Stimulated activated naive B cell treated with anti-CD40 and anti-IgM and Interleukin-4, amounts not matched to agents 10 μg/mL and 1 μg/mL and 100 μg/mL, for 72 hours (primary cell): ENCODE measurements at regions not wholly inside any gene's neighbourhood (a gene's known extent, or its start where the extent isn't known, plus 50 kb on each side); places are given as distances from the start of the nearest gene placed in this dataset.
"Not testable (repeated sequence)": the region's sequence is repeated elsewhere in the genome, so short reads cannot be mapped to it uniquely, and the experiment has no call there.

ENCODE experiments used
- ATAC-seq, 2 donors: fragments of 150-1000 bp; cut with Tn5 transposase; replicated peaks; 2 replicates each; pipeline ENCODE4 v1.10.0; 2021; ENCODE audit warnings: moderate library complexity in 1 of 2
- DNase-seq: peaks from one replicate; pipeline ENCODE4 v3.0.0; 2021
- H3K27ac Mint-ChIP-seq: one replicate; pipeline ENCODE4 v1.8.0; 2022; ENCODE audit warnings: mild to moderate bottlenecking, mixed read lengths
- H3K27me3 Mint-ChIP-seq, 2 donors: one replicate each; pipeline ENCODE4 v1.8.0; 2022; ENCODE audit warnings: mixed read lengths in 2 of 2
- H3K36me3 Mint-ChIP-seq, 2 donors: one replicate each; pipeline ENCODE4 v1.8.0; 2022; ENCODE audit warnings: mixed read lengths in 2 of 2, mild to moderate bottlenecking in 1 of 2
- H3K4me1 Mint-ChIP-seq, 2 donors: one replicate each; pipeline ENCODE4 v1.8.0; 2022; ENCODE audit warnings: mixed read lengths in 2 of 2, mild to moderate bottlenecking in 1 of 2
- H3K4me3 Mint-ChIP-seq, 2 donors: one replicate each; pipeline ENCODE4 v1.8.0; 2022; ENCODE audit warnings: mild to moderate bottlenecking in 2 of 2, mixed read lengths in 2 of 2, moderate library complexity in 1 of 2
- H3K9me3 Mint-ChIP-seq, 2 donors: one replicate each; pipeline ENCODE4 v1.8.0; 2022; ENCODE audit warnings: mixed read lengths in 2 of 2, mild to moderate bottlenecking in 1 of 2

- H3K4me1 Mint-ChIP-seq, H3K36me3 Mint-ChIP-seq, H3K27ac Mint-ChIP-seq, ATAC-seq, H3K9me3 Mint-ChIP-seq, H3K4me3 Mint-ChIP-seq, DNase-seq: not testable (repeated sequence)
- peaks cover 7 to 33% of the 10 kb centered on the region in 2 donors for H3K27me3 Mint-ChIP-seq
Measured at GRCh38 chr15:59803293-59803966, 114.3 kb upstream of the BNIP2 start.

GRCh38 chr15:59801649-59802048, 112.5 kb upstream of the BNIP2 start:
- DNase-seq (no peak), ATAC-seq (no peak)
- Mint-ChIP-seq H3K27me3 (peaks cover 13 to 42% of the 10 kb centered on the region in 2 donors), H3K4me3 (no peak overlapping the region), H3K27ac (no peak overlapping the region), H3K4me1 (no peaks in the 10 kb centered on the region), H3K9me3 (peaks cover 0 to 2% of the 10 kb centered on the region in 2 donors), H3K36me3 (no peaks in the 10 kb centered on the region)

GRCh38 chr15:59798605-59798917, 109.4 kb upstream of the BNIP2 start:
- ATAC-seq (no peak), DNase-seq (no peak)
- peaks cover 4 to 5% of the 10 kb centered on the region in 2 donors for H3K4me1 Mint-ChIP-seq
- H3K36me3 Mint-ChIP-seq: no peaks in the 10 kb centered on the region
- H3K27me3 Mint-ChIP-seq: peaks cover 19 to 51% of the 10 kb centered on the region in 2 donors
- H3K9me3 Mint-ChIP-seq: no peaks in the 10 kb centered on the region
- no peak overlapping the region for H3K27ac Mint-ChIP-seq
- no peak overlapping the region for H3K4me3 Mint-ChIP-seq

- ATAC-seq (no peak), DNase-seq (no peak)
- H3K9me3 Mint-ChIP-seq: no peaks in the 10 kb centered on the region
- H3K36me3 Mint-ChIP-seq: no peaks in the 10 kb centered on the region
- H3K27me3 Mint-ChIP-seq: peaks cover 19 to 45% of the 10 kb centered on the region in 2 donors
- H3K4me1 Mint-ChIP-seq: peaks cover 4 to 5% of the 10 kb centered on the region in 2 donors
- no peak overlapping the region for H3K27ac Mint-ChIP-seq
- H3K4me3 Mint-ChIP-seq: no peak overlapping the region
Measured at GRCh38 chr15:59797756-59798604, 108.9 kb upstream of the BNIP2 start.

- no peaks in the 10 kb centered on the region for H3K9me3 Mint-ChIP-seq
- ATAC-seq (no peak), DNase-seq (no peak)
- H3K4me1 Mint-ChIP-seq: peaks cover 4 to 5% of the 10 kb centered on the region in 2 donors
- peaks cover 39 to 57% of the 10 kb centered on the region in 2 donors for H3K27me3 Mint-ChIP-seq
- no peak overlapping the region for H3K27ac Mint-ChIP-seq
- H3K4me3 Mint-ChIP-seq: no peak overlapping the region
- H3K36me3 Mint-ChIP-seq: no peaks in the 10 kb centered on the region
Measured at GRCh38 chr15:59794229-59794886, 105.2 kb upstream of the BNIP2 start.

- Mint-ChIP-seq H3K27ac (no peak overlapping the region), H3K9me3 (no peaks in the 10 kb centered on the region), H3K27me3 (peaks cover 30 to 39% of the 10 kb centered on the region in 2 donors), H3K36me3 (no peaks in the 10 kb centered on the region), H3K4me3 (no peak overlapping the region), H3K4me1 (peaks cover 4 to 5% of the 10 kb centered on the region in 2 donors)
- ATAC-seq (no peak), DNase-seq (no peak)
Measured at GRCh38 chr15:59792359-59792758, 103.2 kb upstream of the BNIP2 start.

- Mint-ChIP-seq H3K9me3 (no peaks in the 10 kb centered on the region), H3K4me1 (peaks cover 4 to 5% of the 10 kb centered on the region in 2 donors), H3K27me3 (peaks cover 30 to 39% of the 10 kb centered on the region in 2 donors), H3K27ac (no peak overlapping the region), H3K4me3 (no peak overlapping the region), H3K36me3 (no peaks in the 10 kb centered on the region)
- ATAC-seq: no peak
- DNase-seq: no peak
Measured at GRCh38 chr15:59791755-59792154, 102.6 kb upstream of the BNIP2 start.

GRCh38 chr15:59791079-59791478, 102.0 kb upstream of the BNIP2 start:
- peaks cover 31 to 34% of the 10 kb centered on the region in 2 donors for H3K27me3 Mint-ChIP-seq
- H3K4me1 Mint-ChIP-seq: peaks cover 4 to 5% of the 10 kb centered on the region in 2 donors
- DNase-seq: no peak
- H3K9me3 Mint-ChIP-seq: no peaks in the 10 kb centered on the region
- no peak for ATAC-seq
- H3K36me3 Mint-ChIP-seq: no peaks in the 10 kb centered on the region
- no peak overlapping the region for H3K27ac Mint-ChIP-seq
- no peak overlapping the region for H3K4me3 Mint-ChIP-seq

- not testable (repeated sequence) for ATAC-seq, H3K4me3 Mint-ChIP-seq, H3K9me3 Mint-ChIP-seq, H3K36me3 Mint-ChIP-seq, DNase-seq, H3K27ac Mint-ChIP-seq, H3K4me1 Mint-ChIP-seq
- H3K27me3 Mint-ChIP-seq: peaks cover 22 to 47% of the 10 kb centered on the region in 2 donors
Measured at GRCh38 chr15:59786466-59786865, 97.3 kb upstream of the BNIP2 start.

GRCh38 chr15:59785981-59786380, 96.9 kb upstream of the BNIP2 start:
- not testable (repeated sequence) for H3K27ac Mint-ChIP-seq, H3K9me3 Mint-ChIP-seq, H3K4me1 Mint-ChIP-seq, H3K36me3 Mint-ChIP-seq, H3K4me3 Mint-ChIP-seq, DNase-seq, ATAC-seq
- peaks cover 20 to 49% of the 10 kb centered on the region in 2 donors for H3K27me3 Mint-ChIP-seq

- H3K4me1 Mint-ChIP-seq, ATAC-seq, H3K27ac Mint-ChIP-seq, H3K36me3 Mint-ChIP-seq, DNase-seq, H3K4me3 Mint-ChIP-seq, H3K9me3 Mint-ChIP-seq: not testable (repeated sequence)
- H3K27me3 Mint-ChIP-seq: peaks cover 10 to 46% of the 10 kb centered on the region in 2 donors
Measured at GRCh38 chr15:59783774-59784520, 94.8 kb upstream of the BNIP2 start.

GRCh38 chr15:59779110-59779509, 90.0 kb upstream of the BNIP2 start:
- Mint-ChIP-seq H3K4me3 (no peak overlapping the region), H3K36me3 (no peaks in the 10 kb centered on the region), H3K4me1 (no peaks in the 10 kb centered on the region), H3K27me3 (peaks cover 5 to 34% of the 10 kb centered on the region in 2 donors), H3K27ac (no peak overlapping the region), H3K9me3 (peaks cover 0 to 2% of the 10 kb centered on the region in 2 donors)
- ATAC-seq: no peak
- no peak for DNase-seq

GRCh38 chr15:59764775-59765174, 75.7 kb upstream of the BNIP2 start:
- no peaks in the 10 kb centered on the region for H3K36me3 Mint-ChIP-seq
- H3K27me3 Mint-ChIP-seq: peaks cover 8 to 11% of the 10 kb centered on the region in 2 donors
- no peaks in the 10 kb centered on the region for H3K9me3 Mint-ChIP-seq
- no peak overlapping the region for H3K27ac Mint-ChIP-seq
- no peak for ATAC-seq
- no peak overlapping the region for H3K4me3 Mint-ChIP-seq
- no peaks in the 10 kb centered on the region for H3K4me1 Mint-ChIP-seq
- no peak for DNase-seq

GRCh38 chr15:59762558-59762957, 73.4 kb upstream of the BNIP2 start:
- no peaks in the 10 kb centered on the region for H3K9me3 Mint-ChIP-seq
- H3K27ac Mint-ChIP-seq: no peak overlapping the region
- no peaks in the 10 kb centered on the region for H3K36me3 Mint-ChIP-seq
- DNase-seq (no peak), ATAC-seq (no peak)
- H3K4me3 Mint-ChIP-seq: no peak overlapping the region
- H3K27me3 Mint-ChIP-seq: peaks cover 17 to 18% of the 10 kb centered on the region in 2 donors
- H3K4me1 Mint-ChIP-seq: no peaks in the 10 kb centered on the region
